22Rv1 (cell line): ENCODE measurements at regions not wholly inside any gene's neighbourhood (a gene's known extent, or its start where the extent isn't known, plus 50 kb on each side); places are given as distances from the start of the nearest gene placed in this dataset.
"Not testable (repeated sequence)": the region's sequence is repeated elsewhere in the genome, so short reads cannot be mapped to it uniquely, and the experiment has no call there.

ENCODE experiments used
- ZFX ChIP-seq: fragments of 450-650 bp; IDR thresholded peaks from 2 replicates; pipeline ENCODE4 v1.6.1; 2017; ENCODE audit warnings: antibody characterized with exemption, borderline replicate concordance
- TF ChIP-seq, protein P1 (sequence below): fragments of 450-650 bp; IDR thresholded peaks from 2 replicates; pipeline ENCODE4 v1.5.1; 2017; ENCODE audit warnings: mild to moderate bottlenecking

DNA sequence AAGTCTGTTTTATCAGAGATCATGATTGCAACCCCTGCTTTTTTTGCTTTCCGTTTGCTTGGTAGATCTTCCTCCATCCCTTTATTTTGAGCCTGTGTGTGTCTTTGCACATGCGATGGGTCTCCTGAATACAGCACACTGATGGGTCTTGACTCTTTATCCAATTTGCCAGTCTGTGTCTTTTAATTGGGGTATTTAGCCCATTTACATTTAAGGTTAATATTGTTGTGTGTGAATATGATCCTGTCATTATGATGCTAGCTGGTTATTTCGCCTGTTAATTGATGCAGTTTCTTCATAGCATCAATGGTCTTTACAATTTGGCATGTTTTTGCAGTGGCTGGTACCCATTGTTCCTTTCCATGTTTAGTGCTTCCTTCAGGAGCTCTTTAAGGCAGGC, 199.2 kb upstream of the TSC22D1 start:
- TF ChIP-seq, protein P1, sequence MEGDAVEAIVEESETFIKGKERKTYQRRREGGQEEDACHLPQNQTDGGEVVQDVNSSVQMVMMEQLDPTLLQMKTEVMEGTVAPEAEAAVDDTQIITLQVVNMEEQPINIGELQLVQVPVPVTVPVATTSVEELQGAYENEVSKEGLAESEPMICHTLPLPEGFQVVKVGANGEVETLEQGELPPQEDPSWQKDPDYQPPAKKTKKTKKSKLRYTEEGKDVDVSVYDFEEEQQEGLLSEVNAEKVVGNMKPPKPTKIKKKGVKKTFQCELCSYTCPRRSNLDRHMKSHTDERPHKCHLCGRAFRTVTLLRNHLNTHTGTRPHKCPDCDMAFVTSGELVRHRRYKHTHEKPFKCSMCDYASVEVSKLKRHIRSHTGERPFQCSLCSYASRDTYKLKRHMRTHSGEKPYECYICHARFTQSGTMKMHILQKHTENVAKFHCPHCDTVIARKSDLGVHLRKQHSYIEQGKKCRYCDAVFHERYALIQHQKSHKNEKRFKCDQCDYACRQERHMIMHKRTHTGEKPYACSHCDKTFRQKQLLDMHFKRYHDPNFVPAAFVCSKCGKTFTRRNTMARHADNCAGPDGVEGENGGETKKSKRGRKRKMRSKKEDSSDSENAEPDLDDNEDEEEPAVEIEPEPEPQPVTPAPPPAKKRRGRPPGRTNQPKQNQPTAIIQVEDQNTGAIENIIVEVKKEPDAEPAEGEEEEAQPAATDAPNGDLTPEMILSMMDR, result not testable (repeated sequence)
- TF ChIP-seq ZFX, result not testable (repeated sequence)
